Testis (tissue), 2 donors: ENCODE measurements at regions not wholly inside any gene's neighbourhood (a gene's known extent, or its start where the extent isn't known, plus 50 kb on each side); places are given as distances from the start of the nearest gene placed in this dataset.

Experiments used
- CTCF ChIP-seq, 3 experiments: fragments of 450-650 bp in 2 of 3; fragments of 200-600 bp in 1 of 3; sonication (generic) in 1 of 3; IDR thresholded peaks; one replicate each; pipeline ENCODE4 v1.5.1; 2016 to 2019; ENCODE audit warnings: antibody characterized with exemption in 3 of 3, mild to moderate bottlenecking in 2 of 3, moderate library complexity in 1 of 3
- POLR2A ChIP-seq: fragments of 450-650 bp; IDR thresholded peaks from one replicate; pipeline ENCODE4 v1.6.1; 2017; ENCODE audit warnings: antibody characterized with exemption, mild to moderate bottlenecking, moderate library complexity

DNA sequence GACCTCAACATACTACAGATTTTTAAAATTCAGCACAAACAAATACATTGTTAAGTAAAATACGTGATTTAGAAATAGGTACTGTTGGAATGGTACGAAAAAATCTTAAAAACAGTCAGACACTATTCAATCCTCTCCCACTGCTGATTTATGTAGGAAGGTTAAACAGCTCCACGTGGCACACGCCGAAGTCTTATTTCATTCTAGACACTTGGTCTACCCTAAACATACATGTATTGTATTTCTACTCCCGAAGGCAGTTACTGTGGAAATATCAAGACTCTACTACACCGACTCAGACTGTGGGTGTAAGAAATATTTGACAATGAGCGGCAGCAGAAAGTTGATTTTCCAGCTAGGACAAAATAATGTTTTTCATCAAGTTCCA lies 130.6 kb downstream of the MPP7 start:
- TF ChIP-seq CTCF (IDR thresholded peaks at IDR 0.05) (no peak), POLR2A (no peak)
